ENCODE measurements at regions not wholly inside any gene's neighbourhood (a gene's known extent, or its start where the extent isn't known, plus 50 kb on each side); places are given as distances from the start of the nearest gene placed in this dataset.

- no peak for TF ChIP-seq EZH2phosphoT487 (IDR thresholded peaks at IDR 0.05; ENCODE audit: borderline replicate concordance, low read length)
- TF ChIP-seq CTCF (conservative IDR thresholded peaks at IDR 0.05; ENCODE audit: low read depth, low read length), result no peak
- no peak for TF ChIP-seq EZH2 (IDR thresholded peaks at IDR 0.05; ENCODE audit: low read length, unreplicated experiment)
Measured at GRCh38 chr22:47369431-47370015, 607.1 kb downstream of the TBC1D22A start.

All from PC-3 (cell line).